ENCODE measurements at regions not wholly inside any gene's neighbourhood (a gene's known extent, or its start where the extent isn't known, plus 50 kb on each side); places are given as distances from the start of the nearest gene placed in this dataset.

- TF ChIP-seq, protein P1, sequence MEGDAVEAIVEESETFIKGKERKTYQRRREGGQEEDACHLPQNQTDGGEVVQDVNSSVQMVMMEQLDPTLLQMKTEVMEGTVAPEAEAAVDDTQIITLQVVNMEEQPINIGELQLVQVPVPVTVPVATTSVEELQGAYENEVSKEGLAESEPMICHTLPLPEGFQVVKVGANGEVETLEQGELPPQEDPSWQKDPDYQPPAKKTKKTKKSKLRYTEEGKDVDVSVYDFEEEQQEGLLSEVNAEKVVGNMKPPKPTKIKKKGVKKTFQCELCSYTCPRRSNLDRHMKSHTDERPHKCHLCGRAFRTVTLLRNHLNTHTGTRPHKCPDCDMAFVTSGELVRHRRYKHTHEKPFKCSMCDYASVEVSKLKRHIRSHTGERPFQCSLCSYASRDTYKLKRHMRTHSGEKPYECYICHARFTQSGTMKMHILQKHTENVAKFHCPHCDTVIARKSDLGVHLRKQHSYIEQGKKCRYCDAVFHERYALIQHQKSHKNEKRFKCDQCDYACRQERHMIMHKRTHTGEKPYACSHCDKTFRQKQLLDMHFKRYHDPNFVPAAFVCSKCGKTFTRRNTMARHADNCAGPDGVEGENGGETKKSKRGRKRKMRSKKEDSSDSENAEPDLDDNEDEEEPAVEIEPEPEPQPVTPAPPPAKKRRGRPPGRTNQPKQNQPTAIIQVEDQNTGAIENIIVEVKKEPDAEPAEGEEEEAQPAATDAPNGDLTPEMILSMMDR (IDR thresholded peaks at IDR 0.05; ENCODE audit: insufficient read depth, low read depth, low read length) = no peak
- no peak overlapping the region for H3K4me3 ChIP-seq (ENCODE audit: low read depth, low read length)
- DNase-seq (ENCODE audit: low read depth) = no peak
Measured at GRCh38 chr1:109834951-109835350, 71.2 kb upstream of the EPS8L3 start.

DNA sequence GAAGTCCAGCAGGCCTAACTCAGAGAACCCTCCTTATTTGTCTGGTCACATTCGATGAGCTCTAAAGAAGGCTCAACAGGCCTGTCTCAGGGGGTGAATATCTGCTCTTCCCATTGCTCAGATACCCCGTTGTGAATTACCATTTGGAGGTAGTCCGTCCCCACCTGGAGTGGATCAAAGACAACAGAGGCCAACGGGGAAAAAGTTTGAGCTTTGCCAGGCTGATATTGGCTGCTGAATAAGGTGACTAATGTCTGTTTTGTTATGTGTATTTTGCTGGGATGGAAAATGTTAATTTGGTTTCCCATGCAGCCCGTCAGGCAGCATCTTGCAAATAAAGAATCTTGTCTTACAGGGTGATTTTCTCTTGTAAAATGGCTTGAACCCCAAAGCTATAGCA is 69.2 kb upstream of the EPS8L3 start:
- H3K4me3 ChIP-seq (ENCODE audit: low read depth, low read length) = no peak overlapping the region
- DNase-seq (ENCODE audit: low read depth) = no peak
- TF ChIP-seq, protein P1 (IDR thresholded peaks at IDR 0.05; ENCODE audit: insufficient read depth, low read depth, low read length) = no peak

DNA sequence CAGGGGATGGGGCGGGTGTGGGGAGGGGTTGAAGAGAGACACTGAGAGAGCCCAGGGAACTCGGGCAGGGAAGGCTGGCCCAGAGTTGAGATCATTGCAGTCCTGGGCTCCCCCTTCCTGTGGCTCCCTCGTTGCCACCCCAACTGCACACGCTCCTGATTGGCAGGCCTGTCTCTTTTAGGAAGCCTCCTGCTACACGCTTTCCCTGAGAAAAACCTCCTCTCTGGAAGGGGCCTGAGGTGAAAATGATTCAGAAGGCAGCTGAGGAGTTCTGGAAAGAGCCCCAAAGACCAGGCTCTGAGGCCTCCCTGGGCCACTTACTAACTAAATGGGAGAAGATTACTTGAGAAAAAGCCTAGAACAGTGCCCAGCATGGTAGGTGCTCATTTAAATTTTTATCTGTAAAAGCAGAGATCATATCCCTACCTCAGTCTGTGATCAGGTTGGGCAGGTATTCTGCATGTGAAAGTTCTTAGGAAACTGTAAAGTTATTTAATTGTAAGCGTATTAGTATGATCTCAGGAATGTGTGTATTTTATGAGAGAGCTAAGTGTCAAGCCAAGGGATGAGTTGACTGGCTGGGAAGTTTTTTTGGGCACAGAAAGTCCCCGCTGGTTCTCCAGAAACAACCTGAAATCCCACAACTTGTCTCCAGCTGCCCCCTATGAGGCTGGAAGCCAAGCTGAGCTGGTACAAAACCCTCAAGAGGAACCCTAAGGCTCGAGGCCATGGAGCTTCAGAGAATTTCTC is 65.2 kb upstream of the EPS8L3 start:
- TF ChIP-seq, protein P1 (IDR thresholded peaks at IDR 0.05; ENCODE audit: insufficient read depth, low read depth, low read length) = no peak
- no peak for DNase-seq (ENCODE audit: low read depth)

DNA sequence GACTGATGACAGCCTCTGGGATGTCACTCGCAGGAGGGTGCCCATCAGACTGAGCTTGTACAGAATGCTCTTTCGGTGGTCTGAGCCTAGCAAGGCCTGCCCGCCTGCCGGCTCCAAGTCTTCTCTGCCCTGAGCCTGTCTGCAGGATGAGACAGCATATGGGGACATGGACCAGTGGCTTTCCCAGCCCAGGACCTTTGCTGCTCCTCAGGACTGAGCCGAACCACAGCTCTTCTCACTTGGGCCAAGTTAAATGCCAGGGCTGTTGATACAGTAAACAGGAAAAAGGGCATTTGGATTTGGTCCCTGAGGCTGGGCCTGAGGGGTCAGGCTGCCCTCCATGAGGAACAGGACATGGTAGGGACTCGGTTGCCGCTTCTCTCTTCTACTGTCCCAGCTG is 64.3 kb upstream of the EPS8L3 start:
- H3K4me3 ChIP-seq (ENCODE audit: low read depth, low read length) = no peak overlapping the region
- no peak for DNase-seq (ENCODE audit: low read depth)
- TF ChIP-seq, protein P1 (IDR thresholded peaks at IDR 0.05; ENCODE audit: insufficient read depth, low read depth, low read length) = no peak

More for the DNA sequence above, 65.2 kb upstream of the EPS8L3 start:
- no peak overlapping the region for H3K4me3 ChIP-seq (ENCODE audit: low read depth, low read length)

- DNase-seq (ENCODE audit: low read depth) = no peak
- TF ChIP-seq, protein P1 (IDR thresholded peaks at IDR 0.05; ENCODE audit: insufficient read depth, low read depth, low read length) = no peak
- H3K4me3 ChIP-seq (ENCODE audit: low read depth, low read length) = no peak overlapping the region
Measured at GRCh38 chr1:109827466-109827865, 63.7 kb upstream of the EPS8L3 start.

GRCh38 chr1:109826930-109827349 is 63.2 kb upstream of the EPS8L3 start:
- TF ChIP-seq, protein P1 (IDR thresholded peaks at IDR 0.05; ENCODE audit: insufficient read depth, low read depth, low read length) = no peak
- DNase-seq (ENCODE audit: low read depth) = no peak
- no peak overlapping the region for H3K4me3 ChIP-seq (ENCODE audit: low read depth, low read length)

GRCh38 chr1:109826446-109826845 is 62.7 kb upstream of the EPS8L3 start:
- no peak overlapping the region for H3K4me3 ChIP-seq (ENCODE audit: low read depth, low read length)
- no peak for DNase-seq (ENCODE audit: low read depth)
- TF ChIP-seq, protein P1 (IDR thresholded peaks at IDR 0.05; ENCODE audit: insufficient read depth, low read depth, low read length) = no peak
